ENCODE measurements at regions not wholly inside any gene's neighbourhood (a gene's known extent, or its start where the extent isn't known, plus 50 kb on each side); places are given as distances from the start of the nearest gene placed in this dataset.

GRCh38 chr18:78138983-78139496 is 840.6 kb upstream of the SALL3 start:
- DNase-seq (ENCODE audit: low spot score) = no peak
- Histone ChIP-seq H2AFZ (ENCODE audit: low read length) (no peak overlapping the region), H3K4me1 (ENCODE audit: insufficient read depth, low read length, poor library complexity, severe bottlenecking) (no peaks in the 10 kb centered on the region), H3K9me2 (ENCODE audit: insufficient read depth, low read length) (no peaks in the 10 kb centered on the region), H3K4me3 (ENCODE audit: low read depth, low read length, poor library complexity, severe bottlenecking) (no peak overlapping the region), H3K36me3 (ENCODE audit: insufficient read depth, low read length) (no peaks in the 10 kb centered on the region), H3K9me3 (ENCODE audit: low read length) (no peaks in the 10 kb centered on the region), H4K20me1 (ENCODE audit: insufficient read depth, low read length) (no peaks in the 10 kb centered on the region), H3K79me2 (ENCODE audit: insufficient read depth, low read depth, low read length) (no peaks in the 10 kb centered on the region), H3K27ac (ENCODE audit: low read depth, low read length, poor library complexity, severe bottlenecking) (no peak overlapping the region), H3K4me2 (ENCODE audit: low read length) (no peak overlapping the region)
- no peak for TF ChIP-seq EZH2phosphoT487 (IDR thresholded peaks at IDR 0.05; ENCODE audit: borderline replicate concordance, low read depth, low read length)
- no peak for TF ChIP-seq CTCF (conservative IDR thresholded peaks at IDR 0.05; ENCODE audit: low read length)
- ChIA-PET POLR2A (no interaction called here), CTCF (ENCODE audit: unreplicated experiment) (no interaction called here)
- intact Hi-C loops (cut with micrococcal nuclease; ENCODE audit: unreplicated experiment) = no loop called here
- no TSS peak for BruUV-seq (replicated peaks)

- Histone ChIP-seq H3K36me3 (ENCODE audit: insufficient read depth, low read length) (no peaks in the 10 kb centered on the region), H3K79me2 (ENCODE audit: insufficient read depth, low read depth, low read length) (no peaks in the 10 kb centered on the region), H2AFZ (ENCODE audit: low read length) (no peak overlapping the region), H3K9me3 (ENCODE audit: low read length) (no peaks in the 10 kb centered on the region), H3K9me2 (ENCODE audit: insufficient read depth, low read length) (no peaks in the 10 kb centered on the region), H3K4me2 (ENCODE audit: low read length) (no peak overlapping the region), H3K27ac (ENCODE audit: low read depth, low read length, poor library complexity, severe bottlenecking) (no peak overlapping the region), H4K20me1 (ENCODE audit: insufficient read depth, low read length) (no peaks in the 10 kb centered on the region), H3K4me3 (ENCODE audit: low read depth, low read length, poor library complexity, severe bottlenecking) (no peak overlapping the region), H3K4me1 (ENCODE audit: insufficient read depth, low read length, poor library complexity, severe bottlenecking) (no peaks in the 10 kb centered on the region)
- intact Hi-C loops (cut with micrococcal nuclease; ENCODE audit: unreplicated experiment) = no loop called here
- BruUV-seq (replicated peaks) = no TSS peak
- POLR2A ChIA-PET = no interaction called here
- no peak for TF ChIP-seq CTCF (conservative IDR thresholded peaks at IDR 0.05; ENCODE audit: low read length)
- no peak for TF ChIP-seq EZH2phosphoT487 (IDR thresholded peaks at IDR 0.05; ENCODE audit: borderline replicate concordance, low read depth, low read length)
- DNase-seq (ENCODE audit: low spot score) = no peak
- CTCF ChIA-PET (ENCODE audit: unreplicated experiment) = no interaction called here
Observed at GRCh38 chr18:78140294-78140693, 839.3 kb upstream of the SALL3 start.

- no TSS peak for BruUV-seq (replicated peaks)
- DNase-seq (ENCODE audit: low spot score) = no peak
- H3K27ac ChIP-seq (ENCODE audit: low read depth, low read length, poor library complexity, severe bottlenecking) = no peak overlapping the region
- no peaks in the 10 kb centered on the region for H3K4me1 ChIP-seq (ENCODE audit: insufficient read depth, low read length, poor library complexity, severe bottlenecking)
- H3K79me2 ChIP-seq (ENCODE audit: insufficient read depth, low read depth, low read length) = no peaks in the 10 kb centered on the region
- no peaks in the 10 kb centered on the region for H3K9me2 ChIP-seq (ENCODE audit: insufficient read depth, low read length)
- CTCF ChIA-PET (ENCODE audit: unreplicated experiment) = no interaction called here
- no peak for TF ChIP-seq EZH2phosphoT487 (IDR thresholded peaks at IDR 0.05; ENCODE audit: borderline replicate concordance, low read depth, low read length)
- TF ChIP-seq CTCF (conservative IDR thresholded peaks at IDR 0.05; ENCODE audit: low read length) = no peak
- H3K9me3 ChIP-seq (ENCODE audit: low read length) = no peaks in the 10 kb centered on the region
- H4K20me1 ChIP-seq (ENCODE audit: insufficient read depth, low read length) = no peaks in the 10 kb centered on the region
- intact Hi-C loops (cut with micrococcal nuclease; ENCODE audit: unreplicated experiment) = no loop called here
- H3K36me3 ChIP-seq (ENCODE audit: insufficient read depth, low read length) = no peaks in the 10 kb centered on the region
- H3K4me2 ChIP-seq (ENCODE audit: low read length) = no peak overlapping the region
- POLR2A ChIA-PET = no interaction called here
- no peak overlapping the region for H3K4me3 ChIP-seq (ENCODE audit: low read depth, low read length, poor library complexity, severe bottlenecking)
- H2AFZ ChIP-seq (ENCODE audit: low read length) = no peak overlapping the region
Observed at GRCh38 chr18:78144669-78145068, 834.9 kb upstream of the SALL3 start.
